Gastroesophageal sphincter (tissue), 4 donors: ENCODE measurements at regions not wholly inside any gene's neighbourhood (a gene's known extent, or its start where the extent isn't known, plus 50 kb on each side); places are given as distances from the start of the nearest gene placed in this dataset.

Source experiments
- ATAC-seq: fragments of 150-250 bp; one replicate; pipeline ENCODE4 v1.9.1; 2016; ENCODE audit warnings: mild to moderate bottlenecking, moderate library complexity
- H3K27ac ChIP-seq, 4 donors: fragments of 200-600 bp; sonication (generic) in 3 of 4; 1 replicate in 3 of 4; 2 replicates in 1 of 4; pipeline ENCODE4 v1.5.1; 2016 to 2019
- H3K27me3 ChIP-seq: fragments of 200-600 bp; sonication (generic); one replicate; pipeline ENCODE4 v1.5.1; 2019
- H3K36me3 ChIP-seq, 2 donors: fragments of 200-600 bp; sonication (generic); one replicate each; pipeline ENCODE4 v1.5.1; 2019; ENCODE audit warnings: control low read depth in 1 of 2
- H3K4me1 ChIP-seq, 3 donors: fragments of 200-600 bp; sonication (generic); 1 replicate in 2 of 3; 2 replicates in 1 of 3; pipeline ENCODE4 v1.5.1; 2016 to 2019; ENCODE audit warnings: control low read depth in 2 of 3
- H3K4me3 ChIP-seq, 2 donors: fragments of 200-600 bp; sonication (generic); one replicate each; pipeline ENCODE4 v1.5.1; 2019; ENCODE audit warnings: mild to moderate bottlenecking in 1 of 2, moderate library complexity in 1 of 2
- H3K9me3 ChIP-seq, 3 donors: fragments of 200-600 bp; sonication (generic); one replicate each; pipeline ENCODE4 v1.5.1; 2017 to 2019; ENCODE audit warnings: control low read depth in 2 of 3
- CTCF ChIP-seq, 4 experiments: fragments of 200-600 bp in 2 of 4; fragments of 450-650 bp in 2 of 4; sonication (generic) in 1 of 4; IDR thresholded peaks; one replicate each; pipeline ENCODE4 v1.5.1; 2017 to 2019; ENCODE audit warnings: antibody characterized with exemption in 4 of 4, mild to moderate bottlenecking in 2 of 4, moderate library complexity in 2 of 4
- EP300 ChIP-seq: sonication (generic); formaldehyde crosslinking; IDR thresholded peaks from one replicate; pipeline ENCODE4 v1.6.1; 2017; ENCODE audit warnings: antibody characterized with exemption, mild to moderate bottlenecking
- POLR2A ChIP-seq, 2 donors: fragments of 450-650 bp; IDR thresholded peaks; one replicate each; pipeline ENCODE4 v1.6.1; 2017; ENCODE audit warnings: antibody characterized with exemption in 2 of 2, mild to moderate bottlenecking in 2 of 2, moderate library complexity in 1 of 2
- POLR2AphosphoS5 ChIP-seq: sonication (generic); formaldehyde crosslinking; IDR thresholded peaks from one replicate; pipeline ENCODE4 v1.6.1; 2017; ENCODE audit warnings: antibody characterized with exemption
- WGBS, 2 donors: methylation state at CpG; one replicate each; pipeline ENCODE4 v1.1.5; 2018; ENCODE audit warnings: low coverage in 1 of 2; 5-methylcytosine and 5-hydroxymethylcytosine counted together

- no peak overlapping the region for H3K27ac ChIP-seq
- no peak for TF ChIP-seq EP300
- TF ChIP-seq CTCF (IDR thresholded peaks at IDR 0.05) = no peak
- TF ChIP-seq POLR2A (IDR thresholded peaks at IDR 0.05) = no peak
- WGBS, 2 donors = 40 to 54% methylated on average over 2 of the region's 2 CpGs
- H3K4me1 ChIP-seq = no peaks in the 10 kb centered on the region
- no peaks in the 10 kb centered on the region for H3K36me3 ChIP-seq
- ATAC-seq = no peak
- H3K9me3 ChIP-seq = no peaks in the 10 kb centered on the region
- no peak overlapping the region for H3K4me3 ChIP-seq
- no peaks in the 10 kb centered on the region for H3K27me3 ChIP-seq
These were observed 409.7 kb downstream of the SOX2 start for GRCh38 chr3:182121401-182121800.

DNA sequence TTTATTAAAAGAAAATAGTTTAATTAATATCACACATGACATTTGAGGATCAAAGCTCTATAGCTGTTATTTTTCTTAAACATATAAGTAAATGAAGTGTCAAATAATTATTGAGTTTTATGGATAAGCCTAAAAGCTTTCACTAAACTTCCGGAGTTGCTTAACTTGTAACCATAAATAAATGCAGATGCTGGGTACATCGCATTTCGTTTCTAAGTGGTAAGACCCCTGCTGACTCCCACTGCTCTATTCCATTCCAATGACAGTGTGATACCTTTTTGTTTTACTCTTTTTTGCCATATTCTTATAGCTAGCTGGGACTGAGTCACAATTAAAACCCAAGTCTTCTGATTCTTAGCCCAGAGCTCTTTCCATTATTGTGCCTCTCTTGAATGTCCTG is 411.1 kb downstream of the SOX2 start:
- Histone ChIP-seq H3K27me3 (no peaks in the 10 kb centered on the region), H3K4me3 (no peak overlapping the region), H3K27ac (no peak overlapping the region), H3K9me3 (no peaks in the 10 kb centered on the region), H3K36me3 (no peaks in the 10 kb centered on the region), H3K4me1 (no peaks in the 10 kb centered on the region)
- WGBS, 2 donors = 38 to 53% methylated on average over 3 of the region's 3 CpGs
- ATAC-seq = no peak
- TF ChIP-seq CTCF (IDR thresholded peaks at IDR 0.05) (no peak), POLR2A (IDR thresholded peaks at IDR 0.05) (no peak), EP300 (no peak), POLR2AphosphoS5 (no peak)

DNA sequence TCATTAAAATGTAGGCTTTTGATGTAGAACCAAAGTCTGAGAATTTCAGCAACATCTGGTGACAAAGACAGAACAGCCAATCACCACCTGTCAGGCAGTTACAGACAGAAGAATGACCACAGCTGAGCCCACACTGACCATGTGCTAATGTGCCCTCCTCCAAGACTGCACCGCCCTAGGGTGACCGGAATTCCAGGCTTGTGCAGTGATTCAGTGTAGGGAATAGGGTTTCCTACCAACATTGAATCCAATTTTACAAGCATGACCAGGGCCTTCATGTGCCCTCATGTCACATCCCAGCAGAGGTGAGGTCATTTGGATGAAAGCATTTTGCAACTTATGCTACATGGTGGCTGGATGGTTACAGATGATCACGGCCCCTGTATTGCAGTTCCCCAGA is 412.5 kb downstream of the SOX2 start:
- TF ChIP-seq POLR2A (IDR thresholded peaks at IDR 0.05) (no peak), EP300 (no peak)
- no peaks in the 10 kb centered on the region for H3K36me3 ChIP-seq

DNA sequence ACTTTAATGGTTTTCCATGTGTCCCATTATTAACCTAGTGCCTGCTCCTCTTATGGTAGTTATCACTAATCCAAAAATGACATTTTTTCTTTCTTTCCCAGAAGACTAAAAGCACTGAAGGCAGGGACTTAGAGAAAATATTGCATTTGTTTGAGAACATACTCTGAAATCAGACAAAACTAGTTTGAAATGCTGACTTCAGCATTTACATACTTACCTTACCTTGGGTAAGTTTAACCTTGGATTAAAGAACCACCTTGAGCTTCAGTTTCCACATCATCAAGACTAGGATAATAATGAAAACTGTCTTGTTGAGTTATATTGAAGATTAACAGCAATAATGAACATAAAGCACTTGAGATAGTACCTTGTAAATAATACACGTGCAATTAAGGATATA is 413.0 kb downstream of the SOX2 start:
- no peaks in the 10 kb centered on the region for H3K36me3 ChIP-seq
- no peaks in the 10 kb centered on the region for H3K4me1 ChIP-seq
- ATAC-seq = no peak
- H3K4me3 ChIP-seq = no peak overlapping the region
- H3K27me3 ChIP-seq = no peaks in the 10 kb centered on the region
- 75 to 100% methylated on average over 1 of the region's 1 CpG for WGBS, 2 donors
- H3K9me3 ChIP-seq = no peaks in the 10 kb centered on the region
- no peak overlapping the region for H3K27ac ChIP-seq
- no peak for TF ChIP-seq POLR2A (IDR thresholded peaks at IDR 0.05)
- no peak for TF ChIP-seq CTCF (IDR thresholded peaks at IDR 0.05)
- no peak for TF ChIP-seq EP300
- TF ChIP-seq POLR2AphosphoS5 = no peak

More for the DNA sequence above, 412.5 kb downstream of the SOX2 start:
- Histone ChIP-seq H3K4me3 (no peak overlapping the region), H3K9me3 (no peaks in the 10 kb centered on the region), H3K4me1 (no peaks in the 10 kb centered on the region), H3K27me3 (no peaks in the 10 kb centered on the region), H3K27ac (no peak overlapping the region)
- WGBS, 2 donors = 76 to 100% methylated on average over 1 to 2 of the region's 3 CpGs
- no peak for ATAC-seq

- no peaks in the 10 kb centered on the region for H3K36me3 ChIP-seq
- WGBS, 2 donors = 36 to 50% methylated on average over 6 to 7 of the region's 9 CpGs
- H3K27ac ChIP-seq = no peak overlapping the region
- H3K9me3 ChIP-seq = no peaks in the 10 kb centered on the region
- no peak for ATAC-seq
- TF ChIP-seq EP300 (no peak), POLR2AphosphoS5 (no peak), POLR2A (IDR thresholded peaks at IDR 0.05) (no peak), CTCF (IDR thresholded peaks at IDR 0.05) (no peak)
- H3K27me3 ChIP-seq = peaks cover 3% of the 10 kb centered on the region
- no peaks in the 10 kb centered on the region for H3K4me1 ChIP-seq
- no peak overlapping the region for H3K4me3 ChIP-seq
These were observed 418.0 kb downstream of the SOX2 start for GRCh38 chr3:182129740-182130139.
